Transverse colon (tissue), 3 donors: ENCODE measurements at regions not wholly inside any gene's neighbourhood (a gene's known extent, or its start where the extent isn't known, plus 50 kb on each side); places are given as distances from the start of the nearest gene placed in this dataset.

Experiments
- CTCF ChIP-seq, 5 experiments: fragments of 200-600 bp in 3 of 5; fragments of 450-650 bp in 2 of 5; sonication (generic) in 3 of 5; IDR thresholded peaks; 1 replicate in 2 of 5; 2 replicates in 3 of 5; pipeline ENCODE4 v1.5.1; 2016 to 2017; ENCODE audit warnings: antibody characterized with exemption in 5 of 5, inconsistent platforms in 3 of 5, mild to moderate bottlenecking in 2 of 5, moderate library complexity in 1 of 5
- POLR2A ChIP-seq: fragments of 450-650 bp; IDR thresholded peaks from one replicate; pipeline ENCODE4 v1.6.1; 2016; ENCODE audit warnings: antibody characterized with exemption, mild to moderate bottlenecking, moderate library complexity

- TF ChIP-seq POLR2A (no peak), CTCF (IDR thresholded peaks at IDR 0.05) (no peak)
These were observed 109.7 kb downstream of the FOXI3 start for GRCh38 chr2:88342749-88343148.
